ENCODE measurements at regions not wholly inside any gene's neighbourhood (a gene's known extent, or its start where the extent isn't known, plus 50 kb on each side); places are given as distances from the start of the nearest gene placed in this dataset.

DNA sequence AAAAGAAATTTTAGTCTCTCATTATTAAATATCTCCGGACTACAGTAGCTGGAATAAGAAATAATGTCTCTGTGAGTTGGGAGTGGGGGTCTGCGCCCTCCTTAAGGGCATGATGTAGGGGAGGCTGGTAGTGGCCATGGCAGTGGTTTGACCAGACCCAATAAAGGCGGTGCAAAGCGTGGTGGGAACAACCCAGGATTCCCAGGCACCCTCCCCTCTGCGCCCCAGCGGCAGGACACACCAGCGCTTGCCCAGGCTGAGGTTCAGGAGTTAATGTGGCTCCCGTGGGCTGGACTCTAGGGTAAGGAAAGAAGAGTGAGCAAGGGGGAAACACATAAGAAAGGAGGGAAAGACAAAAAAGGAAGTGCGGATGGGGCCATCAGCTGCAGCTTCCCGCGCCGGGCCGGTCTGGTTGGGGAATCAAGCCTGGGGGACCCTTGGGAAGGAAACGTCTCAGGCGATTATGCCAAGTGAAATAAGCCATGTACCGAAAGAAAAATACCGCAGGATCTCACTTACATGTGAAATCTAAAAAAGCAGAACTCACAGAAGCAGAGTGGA, 157.5 kb upstream of the SMIM31 start:
- Histone ChIP-seq H3K9ac (ENCODE audit: low read length) (no peak overlapping the region), H3K4me2 (ENCODE audit: low read length) (no peak overlapping the region), H3K27ac (ENCODE audit: low read length) (no peak overlapping the region), H4K20me1 (ENCODE audit: insufficient read depth) (no peaks in the 10 kb centered on the region), H3K36me3 (ENCODE audit: insufficient read depth, low read length) (no peaks in the 10 kb centered on the region), H3K9me3 (ENCODE audit: low read length) (no peaks in the 10 kb centered on the region), H2AFZ (ENCODE audit: low read depth, low read length) (no peak overlapping the region), H3K4me3 (ENCODE audit: low read length) (no peak overlapping the region), H3K79me2 (replicated peaks; ENCODE audit: insufficient read depth, low read length) (no peaks in the 10 kb centered on the region), H3K27me3 (ENCODE audit: insufficient read depth, low read depth, low read length) (no peaks in the 10 kb centered on the region), H3K9me2 (ENCODE audit: insufficient read depth, low read length) (no peaks in the 10 kb centered on the region), H3F3A (ENCODE audit: insufficient read depth, low read length, poor library complexity, severe bottlenecking) (no peaks in the 10 kb centered on the region)
- TF ChIP-seq TAF1 (IDR thresholded peaks at IDR 0.05; ENCODE audit: low read depth) (no peak), RAD21 (conservative IDR thresholded peaks at IDR 0.05) (no peak), SMC3 (conservative IDR thresholded peaks at IDR 0.05; ENCODE audit: poor library complexity) (no peak), MXI1 (conservative IDR thresholded peaks at IDR 0.05; ENCODE audit: poor library complexity, severe bottlenecking) (no peak), EZH2 (IDR thresholded peaks at IDR 0.05; ENCODE audit: borderline replicate concordance, insufficient read depth, low read length, poor library complexity, severe bottlenecking) (no peak), POLR2AphosphoS5 (IDR thresholded peaks at IDR 0.05) (no peak)
- TF ChIP-seq, protein P1, sequence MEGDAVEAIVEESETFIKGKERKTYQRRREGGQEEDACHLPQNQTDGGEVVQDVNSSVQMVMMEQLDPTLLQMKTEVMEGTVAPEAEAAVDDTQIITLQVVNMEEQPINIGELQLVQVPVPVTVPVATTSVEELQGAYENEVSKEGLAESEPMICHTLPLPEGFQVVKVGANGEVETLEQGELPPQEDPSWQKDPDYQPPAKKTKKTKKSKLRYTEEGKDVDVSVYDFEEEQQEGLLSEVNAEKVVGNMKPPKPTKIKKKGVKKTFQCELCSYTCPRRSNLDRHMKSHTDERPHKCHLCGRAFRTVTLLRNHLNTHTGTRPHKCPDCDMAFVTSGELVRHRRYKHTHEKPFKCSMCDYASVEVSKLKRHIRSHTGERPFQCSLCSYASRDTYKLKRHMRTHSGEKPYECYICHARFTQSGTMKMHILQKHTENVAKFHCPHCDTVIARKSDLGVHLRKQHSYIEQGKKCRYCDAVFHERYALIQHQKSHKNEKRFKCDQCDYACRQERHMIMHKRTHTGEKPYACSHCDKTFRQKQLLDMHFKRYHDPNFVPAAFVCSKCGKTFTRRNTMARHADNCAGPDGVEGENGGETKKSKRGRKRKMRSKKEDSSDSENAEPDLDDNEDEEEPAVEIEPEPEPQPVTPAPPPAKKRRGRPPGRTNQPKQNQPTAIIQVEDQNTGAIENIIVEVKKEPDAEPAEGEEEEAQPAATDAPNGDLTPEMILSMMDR (IDR thresholded peaks at IDR 0.05; ENCODE audit: poor library complexity, severe bottlenecking): no peak

DNA sequence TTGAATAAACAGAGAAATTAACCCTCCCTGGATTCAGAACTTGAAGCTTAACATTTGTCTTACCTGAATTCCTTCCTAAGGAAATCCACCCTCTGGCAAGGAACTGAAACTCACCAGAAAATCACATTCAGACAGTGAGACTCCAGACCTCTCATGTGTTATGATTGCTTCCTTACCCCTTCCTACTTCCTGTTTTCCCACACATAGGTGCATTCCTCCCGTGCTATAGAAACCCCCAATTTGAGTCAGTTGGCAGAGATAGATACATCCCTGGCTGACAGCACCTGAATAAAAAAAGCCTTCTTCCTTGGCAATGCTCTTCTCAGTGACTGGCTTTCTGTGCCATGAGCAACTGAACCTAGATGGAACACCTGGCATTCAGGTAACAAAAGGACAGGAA, 157.0 kb upstream of the SMIM31 start:
- Histone ChIP-seq H4K20me1 (ENCODE audit: insufficient read depth) (no peaks in the 10 kb centered on the region), H3K9me3 (ENCODE audit: low read length) (no peaks in the 10 kb centered on the region), H3K4me3 (ENCODE audit: low read length) (no peak overlapping the region), H3F3A (ENCODE audit: insufficient read depth, low read length, poor library complexity, severe bottlenecking) (no peaks in the 10 kb centered on the region), H3K27me3 (ENCODE audit: insufficient read depth, low read depth, low read length) (no peaks in the 10 kb centered on the region), H3K4me2 (ENCODE audit: low read length) (no peak overlapping the region), H3K9me2 (ENCODE audit: insufficient read depth, low read length) (no peaks in the 10 kb centered on the region), H3K27ac (ENCODE audit: low read length) (no peak overlapping the region), H3K36me3 (ENCODE audit: insufficient read depth, low read length) (no peaks in the 10 kb centered on the region), H2AFZ (ENCODE audit: low read depth, low read length) (no peak overlapping the region), H3K79me2 (replicated peaks; ENCODE audit: insufficient read depth, low read length) (no peaks in the 10 kb centered on the region), H3K9ac (ENCODE audit: low read length) (no peak overlapping the region)
- TF ChIP-seq RAD21 (conservative IDR thresholded peaks at IDR 0.05): no peak
- TF ChIP-seq MXI1 (conservative IDR thresholded peaks at IDR 0.05; ENCODE audit: poor library complexity, severe bottlenecking): no peak
- TF ChIP-seq TAF1 (IDR thresholded peaks at IDR 0.05; ENCODE audit: low read depth): no peak
- TF ChIP-seq EP300 (conservative IDR thresholded peaks at IDR 0.05; ENCODE audit: poor library complexity, severe bottlenecking): no peak
- no peak for TF ChIP-seq SMC3 (conservative IDR thresholded peaks at IDR 0.05; ENCODE audit: poor library complexity)
- no peak for TF ChIP-seq EZH2 (IDR thresholded peaks at IDR 0.05; ENCODE audit: borderline replicate concordance, insufficient read depth, low read length, poor library complexity, severe bottlenecking)
- TF ChIP-seq, protein P1 (IDR thresholded peaks at IDR 0.05; ENCODE audit: poor library complexity, severe bottlenecking): no peak
- TF ChIP-seq POLR2AphosphoS5 (IDR thresholded peaks at IDR 0.05): no peak
- TF ChIP-seq, protein P2, sequence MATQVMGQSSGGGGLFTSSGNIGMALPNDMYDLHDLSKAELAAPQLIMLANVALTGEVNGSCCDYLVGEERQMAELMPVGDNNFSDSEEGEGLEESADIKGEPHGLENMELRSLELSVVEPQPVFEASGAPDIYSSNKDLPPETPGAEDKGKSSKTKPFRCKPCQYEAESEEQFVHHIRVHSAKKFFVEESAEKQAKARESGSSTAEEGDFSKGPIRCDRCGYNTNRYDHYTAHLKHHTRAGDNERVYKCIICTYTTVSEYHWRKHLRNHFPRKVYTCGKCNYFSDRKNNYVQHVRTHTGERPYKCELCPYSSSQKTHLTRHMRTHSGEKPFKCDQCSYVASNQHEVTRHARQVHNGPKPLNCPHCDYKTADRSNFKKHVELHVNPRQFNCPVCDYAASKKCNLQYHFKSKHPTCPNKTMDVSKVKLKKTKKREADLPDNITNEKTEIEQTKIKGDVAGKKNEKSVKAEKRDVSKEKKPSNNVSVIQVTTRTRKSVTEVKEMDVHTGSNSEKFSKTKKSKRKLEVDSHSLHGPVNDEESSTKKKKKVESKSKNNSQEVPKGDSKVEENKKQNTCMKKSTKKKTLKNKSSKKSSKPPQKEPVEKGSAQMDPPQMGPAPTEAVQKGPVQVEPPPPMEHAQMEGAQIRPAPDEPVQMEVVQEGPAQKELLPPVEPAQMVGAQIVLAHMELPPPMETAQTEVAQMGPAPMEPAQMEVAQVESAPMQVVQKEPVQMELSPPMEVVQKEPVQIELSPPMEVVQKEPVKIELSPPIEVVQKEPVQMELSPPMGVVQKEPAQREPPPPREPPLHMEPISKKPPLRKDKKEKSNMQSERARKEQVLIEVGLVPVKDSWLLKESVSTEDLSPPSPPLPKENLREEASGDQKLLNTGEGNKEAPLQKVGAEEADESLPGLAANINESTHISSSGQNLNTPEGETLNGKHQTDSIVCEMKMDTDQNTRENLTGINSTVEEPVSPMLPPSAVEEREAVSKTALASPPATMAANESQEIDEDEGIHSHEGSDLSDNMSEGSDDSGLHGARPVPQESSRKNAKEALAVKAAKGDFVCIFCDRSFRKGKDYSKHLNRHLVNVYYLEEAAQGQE (IDR thresholded peaks at IDR 0.05; ENCODE audit: borderline replicate concordance): no peak
